CD8-positive, alpha-beta memory T cell (primary cell): ENCODE measurements at regions not wholly inside any gene's neighbourhood (a gene's known extent, or its start where the extent isn't known, plus 50 kb on each side); places are given as distances from the start of the nearest gene placed in this dataset.

Source experiments
- CTCF ChIA-PET: fragments of 350-600 bp; sonication (Branson Sonifier 250); formaldehyde crosslinking; loops from one replicate; lab custom pipeline; 2021; ENCODE audit warnings: antibody characterized with exemption; lab: Charles Lee
- POLR2A ChIA-PET: fragments of 350-600 bp; sonication (Branson Sonifier 250); formaldehyde crosslinking; loops from one replicate; lab custom pipeline; 2021; ENCODE audit warnings: antibody characterized with exemption; lab: Charles Lee
- DNase-seq, 5 donors: peaks; one replicate each; pipeline versions ENCODE4 v3.0.0 to v3.0.0-alpha.2; 2020 to 2022; ENCODE audit warnings: mixed read lengths in 1 of 5
- H3K27ac ChIP-seq: one replicate; pipeline ENCODE4 v1.7.0; 2013; ENCODE audit warnings: low read depth, mild to moderate bottlenecking, low read length, moderate library complexity
- H3K27me3 ChIP-seq: 2 replicates; pipeline ENCODE4 v1.7.0; 2013; ENCODE audit warnings: low read length, mild to moderate bottlenecking; ENCODE audit not compliant: insufficient read depth, poor library complexity, severe bottlenecking
- H3K36me3 ChIP-seq: 2 replicates; pipeline ENCODE4 v1.7.0; 2013; ENCODE audit warnings: mild to moderate bottlenecking, low read length, moderate library complexity; ENCODE audit not compliant: insufficient read depth
- H3K4me1 ChIP-seq: 2 replicates; pipeline ENCODE4 v1.7.0; 2013; ENCODE audit warnings: mild to moderate bottlenecking, low read length, moderate library complexity; ENCODE audit not compliant: insufficient read depth
- H3K4me3 ChIP-seq: 2 replicates; pipeline ENCODE4 v1.7.0; 2013; ENCODE audit warnings: mild to moderate bottlenecking, low read length
- H3K9me3 ChIP-seq: 2 replicates; pipeline ENCODE4 v1.7.0; 2013; ENCODE audit warnings: mild to moderate bottlenecking, low read length
- H3K27ac Mint-ChIP-seq, 8 donors: one replicate each; pipeline ENCODE4 v1.8.0; 2020 to 2021; ENCODE audit warnings: mixed read lengths in 8 of 8, mild to moderate bottlenecking in 6 of 8, inconsistent platforms in 3 of 8, moderate library complexity in 3 of 8
- H3K27me3 Mint-ChIP-seq, 2 donors: one replicate each; pipeline ENCODE4 v1.8.0; 2020 to 2021; ENCODE audit warnings: mixed read lengths in 2 of 2, mild to moderate bottlenecking in 1 of 2, moderate library complexity in 1 of 2
- H3K36me3 Mint-ChIP-seq, 3 donors: one replicate each; pipeline ENCODE4 v1.8.0; 2020 to 2021; ENCODE audit warnings: mixed read lengths in 3 of 3, inconsistent platforms in 1 of 3, mild to moderate bottlenecking in 1 of 3
- H3K4me1 Mint-ChIP-seq, 3 donors: one replicate each; pipeline ENCODE4 v1.8.0; 2020 to 2021; ENCODE audit warnings: mixed read lengths in 3 of 3, inconsistent platforms in 1 of 3, mild to moderate bottlenecking in 1 of 3
- H3K4me3 Mint-ChIP-seq, 7 donors: one replicate each; pipeline ENCODE4 v1.8.0; 2020 to 2021; ENCODE audit warnings: mixed read lengths in 7 of 7, mild to moderate bottlenecking in 6 of 7, moderate library complexity in 4 of 7, inconsistent platforms in 2 of 7
- H3K9me3 Mint-ChIP-seq, 5 donors: one replicate each; pipeline ENCODE4 v1.8.0; 2020 to 2022; ENCODE audit warnings: mixed read lengths in 5 of 5, mild to moderate bottlenecking in 3 of 5, moderate library complexity in 2 of 5, inconsistent platforms in 1 of 5

- Histone ChIP-seq H3K27ac (no peak overlapping the region), H3K4me1 (no peaks in the 10 kb centered on the region), H3K9me3 (no peaks in the 10 kb centered on the region), H3K4me3 (no peak overlapping the region), H3K27me3 (peaks cover 3% of the 10 kb centered on the region), H3K36me3 (no peaks in the 10 kb centered on the region)
- H3K36me3 Mint-ChIP-seq = peaks cover 0 to 3% (median 0%) of the 10 kb centered on the region in 3 donors
- H3K4me1 Mint-ChIP-seq = no peaks in the 10 kb centered on the region
- H3K4me3 Mint-ChIP-seq = no peak overlapping the region
- no peak for DNase-seq
- ChIA-PET POLR2A (no interaction called here), CTCF (no interaction called here)
- H3K27ac Mint-ChIP-seq = no peak overlapping the region
- H3K9me3 Mint-ChIP-seq = peaks cover 8 to 18% (median 12%) of the 10 kb centered on the region in 5 donors
- H3K27me3 Mint-ChIP-seq = peaks cover 43 to 79% of the 10 kb centered on the region in 2 donors
These were observed 109.7 kb downstream of the TMEM18 start for GRCh38 chr2:567496-567864.

- Histone ChIP-seq H3K27me3 (peaks cover 3% of the 10 kb centered on the region), H3K27ac (no peak overlapping the region), H3K36me3 (no peaks in the 10 kb centered on the region), H3K4me1 (no peaks in the 10 kb centered on the region), H3K9me3 (no peaks in the 10 kb centered on the region), H3K4me3 (no peak overlapping the region)
- Mint-ChIP-seq H3K36me3 (peaks cover 0 to 3% (median 0%) of the 10 kb centered on the region in 3 donors), H3K27ac (peak overlapping the region in 1 of 8 donors; percentile 63), H3K9me3 (peaks cover 5 to 12% (median 12%) of the 10 kb centered on the region in 5 donors), H3K27me3 (peaks cover 39 to 74% of the 10 kb centered on the region in 2 donors), H3K4me1 (peaks cover 0 to 4% (median 0%) of the 10 kb centered on the region in 3 donors), H3K4me3 (no peak overlapping the region)
- CTCF ChIA-PET = no interaction called here
- POLR2A ChIA-PET = no interaction called here
- DNase-seq = no peak
These were observed 110.6 kb downstream of the TMEM18 start for GRCh38 chr2:566379-567313.

- H3K4me3 Mint-ChIP-seq = no peak overlapping the region
- H3K27ac Mint-ChIP-seq = no peak overlapping the region
- peaks cover 32 to 53% of the 10 kb centered on the region in 2 donors for H3K27me3 Mint-ChIP-seq
- no peaks in the 10 kb centered on the region for H3K36me3 ChIP-seq
- peaks cover 3% of the 10 kb centered on the region for H3K27me3 ChIP-seq
- no peaks in the 10 kb centered on the region for H3K4me1 ChIP-seq
- H3K9me3 ChIP-seq = no peaks in the 10 kb centered on the region
- no peak for DNase-seq
- H3K36me3 Mint-ChIP-seq = no peaks in the 10 kb centered on the region
- peaks cover 0 to 5% (median 0%) of the 10 kb centered on the region in 3 donors for H3K4me1 Mint-ChIP-seq
- POLR2A ChIA-PET = no interaction called here
- CTCF ChIA-PET = no interaction called here
- no peak overlapping the region for H3K4me3 ChIP-seq
- no peak overlapping the region for H3K27ac ChIP-seq
- peaks cover 0 to 2% (median 0%) of the 10 kb centered on the region in 5 donors for H3K9me3 Mint-ChIP-seq
These were observed 112.6 kb downstream of the TMEM18 start for GRCh38 chr2:564471-565181.

- Histone ChIP-seq H3K27me3 (peaks cover 3% of the 10 kb centered on the region), H3K27ac (no peak overlapping the region), H3K9me3 (no peaks in the 10 kb centered on the region), H3K4me3 (no peak overlapping the region), H3K4me1 (no peaks in the 10 kb centered on the region), H3K36me3 (no peaks in the 10 kb centered on the region)
- H3K36me3 Mint-ChIP-seq = no peaks in the 10 kb centered on the region
- ChIA-PET POLR2A (no interaction called here), CTCF (no interaction called here)
- H3K27ac Mint-ChIP-seq = no peak overlapping the region
- peaks cover 0 to 2% (median 0%) of the 10 kb centered on the region in 5 donors for H3K9me3 Mint-ChIP-seq
- H3K4me1 Mint-ChIP-seq = peaks cover 0 to 5% (median 0%) of the 10 kb centered on the region in 3 donors
- H3K27me3 Mint-ChIP-seq = peaks cover 32 to 51% of the 10 kb centered on the region in 2 donors
- no peak for DNase-seq
- H3K4me3 Mint-ChIP-seq = peak overlapping the region in 1 of 7 donors; percentile 24
These were observed 113.7 kb downstream of the TMEM18 start for GRCh38 chr2:563512-563911.

GRCh38 chr2:562391-563364 is 114.5 kb downstream of the TMEM18 start:
- H3K4me1 ChIP-seq = no peaks in the 10 kb centered on the region
- ChIA-PET CTCF (no interaction called here), POLR2A (no interaction called here)
- no peak overlapping the region for H3K4me3 ChIP-seq
- Mint-ChIP-seq H3K27ac (no peak overlapping the region), H3K4me1 (peaks cover 0 to 5% (median 0%) of the 10 kb centered on the region in 3 donors), H3K36me3 (no peaks in the 10 kb centered on the region), H3K4me3 (no peak overlapping the region), H3K27me3 (peaks cover 32 to 49% of the 10 kb centered on the region in 2 donors), H3K9me3 (peaks cover 0 to 2% (median 0%) of the 10 kb centered on the region in 5 donors)
- peaks cover 3% of the 10 kb centered on the region for H3K27me3 ChIP-seq
- no peaks in the 10 kb centered on the region for H3K9me3 ChIP-seq
- DNase-seq = no peak
- H3K27ac ChIP-seq = no peak overlapping the region
- no peaks in the 10 kb centered on the region for H3K36me3 ChIP-seq

GRCh38 chr2:558879-559278 is 118.3 kb downstream of the TMEM18 start:
- no peaks in the 10 kb centered on the region for H3K9me3 Mint-ChIP-seq
- POLR2A ChIA-PET = no interaction called here
- no peak overlapping the region for H3K4me3 ChIP-seq
- peaks cover 12 to 44% of the 10 kb centered on the region in 2 donors for H3K27me3 Mint-ChIP-seq
- CTCF ChIA-PET = no interaction called here
- no peaks in the 10 kb centered on the region for H3K27me3 ChIP-seq
- no peak overlapping the region for H3K27ac ChIP-seq
- no peak overlapping the region for H3K4me3 Mint-ChIP-seq
- no peak for DNase-seq
- H3K36me3 Mint-ChIP-seq = no peaks in the 10 kb centered on the region
- H3K4me1 Mint-ChIP-seq = peaks cover 0 to 5% (median 0%) of the 10 kb centered on the region in 3 donors
- H3K4me1 ChIP-seq = no peaks in the 10 kb centered on the region
- H3K36me3 ChIP-seq = no peaks in the 10 kb centered on the region
- no peak overlapping the region for H3K27ac Mint-ChIP-seq
- H3K9me3 ChIP-seq = no peaks in the 10 kb centered on the region

- H3K9me3 ChIP-seq = no peaks in the 10 kb centered on the region
- H3K27ac Mint-ChIP-seq = peak overlapping the region in 1 of 8 donors; percentile 50
- H3K4me3 Mint-ChIP-seq = no peak overlapping the region
- H3K4me3 ChIP-seq = no peak overlapping the region
- H3K4me1 ChIP-seq = no peaks in the 10 kb centered on the region
- no peak overlapping the region for H3K27ac ChIP-seq
- H3K9me3 Mint-ChIP-seq = no peaks in the 10 kb centered on the region
- H3K4me1 Mint-ChIP-seq = peaks cover 0 to 5% (median 0%) of the 10 kb centered on the region in 3 donors
- ChIA-PET CTCF (no interaction called here), POLR2A (no interaction called here)
- no peak for DNase-seq
- H3K36me3 ChIP-seq = no peaks in the 10 kb centered on the region
- H3K27me3 ChIP-seq = no peaks in the 10 kb centered on the region
- H3K36me3 Mint-ChIP-seq = no peaks in the 10 kb centered on the region
- peaks cover 6 to 42% of the 10 kb centered on the region in 2 donors for H3K27me3 Mint-ChIP-seq
These were observed 118.9 kb downstream of the TMEM18 start for GRCh38 chr2:558302-558642.
